GM11168 (cell line): ENCODE measurements at regions not wholly inside any gene's neighbourhood (a gene's known extent, or its start where the extent isn't known, plus 50 kb on each side); places are given as distances from the start of the nearest gene placed in this dataset.
"Not testable (repeated sequence)": the region's sequence is repeated elsewhere in the genome, so short reads cannot be mapped to it uniquely, and the experiment has no call there.

Experiments used
- in situ Hi-C: fragments of 300-500 bp; cut with MboI; formaldehyde crosslinking; loops from one replicate; pipeline ENCODE4 v1.12.0; 2022; ENCODE audit warnings: low sequenced_read_pairs; ENCODE audit not compliant: unreplicated experiment

DNA sequence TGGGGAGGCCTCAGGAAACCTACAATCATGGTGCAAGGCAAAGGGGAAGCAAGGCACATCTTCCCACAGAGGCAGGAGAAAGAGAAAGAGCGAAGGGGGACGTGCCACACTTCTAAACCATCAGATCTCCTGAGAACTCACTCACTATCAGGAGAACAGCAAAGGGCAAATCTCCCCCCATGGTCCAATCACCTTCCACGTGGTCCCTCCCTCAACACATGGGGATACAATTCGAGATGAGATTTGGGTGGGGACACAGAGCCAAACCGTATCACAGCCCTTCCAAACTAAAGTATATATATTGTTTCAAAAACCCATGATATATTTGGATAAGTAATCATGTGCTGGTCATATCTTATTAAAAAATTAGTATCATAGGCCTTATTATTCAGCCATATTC is 437.6 kb downstream of the KCNJ18 start:
- in situ Hi-C loops: not testable (repeated sequence)

- in situ Hi-C loops: no loop called here
Measured at GRCh38 chr17:22131740-22132139, 439.4 kb downstream of the KCNJ18 start.

DNA sequence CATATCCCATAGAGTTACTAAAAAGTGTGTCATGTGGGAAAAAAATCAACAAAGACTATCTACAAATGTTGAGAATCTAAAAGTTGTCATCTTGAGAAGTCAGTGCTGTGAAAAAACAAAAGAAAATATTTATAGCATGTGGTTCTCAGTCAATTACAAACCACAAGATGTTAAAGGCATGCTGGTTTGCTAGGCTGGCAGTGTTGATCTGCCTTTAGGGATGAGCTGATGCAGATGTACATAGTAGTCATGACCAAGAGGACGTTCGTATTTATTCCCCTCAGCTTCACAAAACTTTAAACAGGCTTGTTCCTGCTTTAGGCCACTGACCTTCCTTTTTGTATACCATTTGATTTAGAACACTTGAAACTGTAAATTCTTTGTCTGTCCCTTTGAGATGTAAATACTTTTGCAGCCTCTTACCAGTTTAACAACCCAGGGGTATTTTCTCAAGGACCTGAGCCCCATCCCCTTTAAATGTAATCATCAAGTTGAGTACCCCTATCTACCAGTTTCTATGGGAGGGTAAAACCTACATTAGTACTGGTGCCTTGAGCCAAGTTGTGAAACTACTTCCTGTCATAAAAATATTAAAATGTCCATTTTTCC is 446.6 kb downstream of the KCNJ18 start:
- in situ Hi-C loops: no loop called here

- in situ Hi-C loops: no loop called here
Measured at GRCh38 chr17:22142091-22142490, 449.8 kb downstream of the KCNJ18 start.

DNA sequence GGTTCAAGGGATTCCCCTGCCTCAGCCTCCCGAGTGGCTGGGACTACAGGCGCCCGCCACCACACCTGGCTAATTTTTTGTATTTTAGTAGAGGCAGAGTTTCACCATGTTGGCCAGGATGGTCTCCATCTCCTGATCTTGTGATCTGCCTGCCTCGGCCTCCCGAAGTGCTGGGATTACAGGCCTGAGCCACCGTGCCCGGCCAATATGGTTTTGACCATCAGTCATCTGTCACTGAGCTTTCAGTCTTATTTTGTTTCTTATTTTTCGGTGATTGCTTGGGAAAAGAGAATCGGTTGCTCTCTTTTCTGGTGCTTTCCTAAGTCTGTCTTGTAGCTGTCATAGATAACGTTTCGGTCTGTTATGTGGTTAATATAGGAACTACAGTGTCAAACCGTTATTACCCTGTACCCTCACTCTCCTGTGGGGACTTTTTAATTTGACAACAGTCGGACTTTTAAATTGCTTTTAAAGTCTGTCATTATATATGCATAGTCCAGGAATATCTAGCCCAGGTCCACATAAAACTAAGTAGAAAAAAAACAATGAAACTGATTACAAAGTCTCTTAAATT is 453.4 kb downstream of the KCNJ18 start:
- in situ Hi-C loops: no loop called here

GRCh38 chr17:22158364-22158763 is 466.0 kb downstream of the KCNJ18 start:
- in situ Hi-C loops: no loop called here

- in situ Hi-C loops: no loop called here
Measured at GRCh38 chr17:22161376-22161775, 469.1 kb downstream of the KCNJ18 start.

GRCh38 chr17:22171631-22172030 is 479.3 kb downstream of the KCNJ18 start:
- in situ Hi-C loops: no loop called here

DNA sequence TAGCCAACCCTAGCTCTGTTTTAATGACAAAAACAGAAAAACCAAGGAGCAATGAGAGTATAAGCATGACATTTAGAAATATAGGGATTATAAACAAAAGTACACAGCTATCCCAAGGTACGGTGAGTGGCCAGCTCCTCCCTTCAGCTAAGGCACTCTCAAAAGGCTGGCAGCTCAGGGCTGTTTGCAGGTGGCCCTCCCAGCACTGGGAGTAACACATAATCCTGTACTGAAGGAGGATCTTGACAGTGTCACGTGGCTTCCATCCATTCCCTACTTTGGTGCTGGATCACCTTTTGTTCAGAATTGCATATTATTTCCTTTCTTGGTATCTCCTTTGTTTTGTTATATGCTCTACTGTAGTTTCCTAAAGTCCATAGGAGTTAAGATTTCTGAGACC is 500.8 kb downstream of the KCNJ18 start:
- in situ Hi-C loops: no loop called here

DNA sequence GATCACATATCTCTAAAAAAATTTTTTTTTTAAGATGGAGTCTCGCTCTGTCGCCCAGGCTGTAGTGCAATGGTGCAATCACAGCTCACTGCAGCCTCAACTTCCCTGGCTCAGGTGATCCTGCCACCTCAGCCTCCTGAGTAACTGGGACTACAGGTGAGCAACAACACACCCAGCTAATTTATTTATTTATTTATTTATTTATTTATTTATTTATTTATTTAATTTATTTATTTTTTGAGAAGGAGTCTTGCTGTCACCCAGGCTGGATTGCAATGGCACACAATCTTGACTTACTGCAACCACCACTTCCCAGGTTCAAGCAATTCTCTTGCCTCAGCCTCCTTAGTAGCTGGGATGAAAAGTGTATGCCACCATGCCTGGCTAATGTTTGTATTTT is 507.9 kb downstream of the KCNJ18 start:
- in situ Hi-C loops: not testable (repeated sequence)

DNA sequence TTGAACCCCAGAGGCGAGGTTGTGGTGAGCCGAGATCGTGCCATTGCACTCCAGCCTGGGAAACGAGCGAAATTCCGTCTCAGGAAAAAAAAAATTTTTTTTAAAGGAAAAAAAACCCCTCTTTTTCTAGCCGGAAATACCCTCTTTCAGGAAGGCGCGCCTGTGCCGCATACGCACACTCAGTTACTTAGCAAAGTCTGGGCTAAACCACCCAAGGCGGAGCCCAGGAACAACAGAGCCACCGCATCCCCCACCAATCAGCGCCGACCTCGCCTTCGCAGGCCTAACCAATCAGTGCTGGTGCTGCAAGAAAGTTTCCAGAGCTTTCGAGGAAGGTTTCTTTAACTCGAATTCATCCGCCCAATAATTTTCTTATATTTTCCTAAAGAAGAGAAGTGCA is 510.4 kb downstream of the KCNJ18 start:
- in situ Hi-C loops: no loop called here

GRCh38 chr17:22203208-22203715 is 510.9 kb downstream of the KCNJ18 start:
- in situ Hi-C loops: no loop called here

DNA sequence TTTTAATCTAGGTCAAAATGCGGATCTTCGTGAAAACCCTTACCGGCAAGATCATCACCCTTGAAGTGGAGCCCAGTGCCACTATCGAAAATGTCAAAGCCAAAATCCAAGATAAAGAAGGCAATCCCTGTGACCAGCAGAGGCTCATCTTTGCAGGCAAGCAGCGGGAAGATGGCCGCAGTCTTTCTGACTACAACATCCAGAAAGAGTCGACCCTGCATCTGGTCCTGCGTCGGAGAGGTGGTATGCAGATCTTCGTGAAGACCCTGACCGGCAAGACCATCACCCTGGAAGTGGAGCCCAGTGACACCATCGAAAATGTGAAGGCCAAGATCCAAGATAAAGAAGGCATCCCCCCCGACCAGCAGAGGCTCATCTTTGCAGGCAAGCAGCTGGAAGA is 511.8 kb downstream of the KCNJ18 start:
- in situ Hi-C loops: not testable (repeated sequence)

- in situ Hi-C loops: not testable (repeated sequence)
Measured at GRCh38 chr17:22210212-22210611, 517.9 kb downstream of the KCNJ18 start.

GRCh38 chr17:22213169-22213568 is 520.8 kb downstream of the KCNJ18 start:
- in situ Hi-C loops: not testable (repeated sequence)

DNA sequence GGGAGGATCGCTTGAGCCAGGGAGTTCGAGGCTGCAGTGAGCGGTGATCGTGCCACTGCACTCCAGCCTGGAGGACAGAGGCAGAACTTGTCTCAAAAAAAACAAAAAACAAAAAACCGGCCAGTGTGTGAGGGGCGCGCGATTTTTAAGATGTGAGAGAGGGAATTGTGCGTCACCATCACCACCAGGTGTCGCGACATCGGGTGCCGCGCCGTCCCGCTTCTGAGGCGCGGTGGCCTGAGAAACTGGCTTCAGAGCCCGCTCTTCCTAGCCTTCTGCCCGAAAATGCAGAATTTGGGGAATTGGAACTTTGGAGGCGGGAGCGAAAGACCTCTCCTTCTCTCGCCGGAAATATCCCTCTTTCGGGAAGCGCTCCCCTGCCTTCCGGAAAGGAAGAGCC is 524.8 kb downstream of the KCNJ18 start:
- in situ Hi-C loops: no loop called here

GRCh38 chr17:22221344-22221743 is 529.0 kb downstream of the KCNJ18 start:
- in situ Hi-C loops: no loop called here

DNA sequence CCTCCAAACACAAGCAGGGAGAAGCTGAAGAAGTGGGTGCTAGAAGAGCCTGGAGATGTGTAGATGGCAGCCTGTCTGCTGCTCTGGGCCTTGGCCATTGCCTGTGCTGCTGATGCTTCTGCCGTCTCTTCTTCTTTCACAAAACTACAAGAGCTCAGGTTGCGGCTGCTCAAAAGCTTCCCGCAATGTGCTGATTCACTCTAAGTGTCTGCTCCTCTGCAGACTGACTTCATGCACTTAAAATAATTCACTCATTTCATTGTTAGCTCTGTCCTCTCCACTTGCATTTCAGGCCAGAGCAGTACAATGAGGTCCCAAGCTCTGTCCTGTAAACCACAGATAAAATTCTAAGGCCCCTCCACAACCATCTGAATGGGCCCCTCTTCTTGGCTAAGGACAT is 534.2 kb downstream of the KCNJ18 start:
- in situ Hi-C loops: not testable (repeated sequence)

DNA sequence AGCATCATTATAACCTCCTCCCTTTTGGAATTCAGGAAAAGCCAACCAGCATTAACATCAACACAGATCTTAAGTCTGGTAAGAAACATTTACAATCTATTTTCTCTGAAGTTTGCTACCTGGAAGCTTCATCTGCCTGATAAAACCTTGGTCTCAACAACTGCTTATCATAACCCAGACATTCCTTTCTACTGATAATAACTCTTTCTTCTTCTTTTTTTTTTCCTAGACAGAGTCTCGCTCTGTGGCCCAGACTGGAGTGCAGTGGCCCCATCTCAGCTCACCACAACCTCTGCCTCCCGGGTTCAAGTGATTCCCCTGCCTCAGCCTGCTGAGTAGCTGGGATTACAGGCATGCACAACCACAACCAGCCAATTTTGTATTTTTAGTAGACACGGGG is 534.6 kb downstream of the KCNJ18 start:
- in situ Hi-C loops: not testable (repeated sequence)

DNA sequence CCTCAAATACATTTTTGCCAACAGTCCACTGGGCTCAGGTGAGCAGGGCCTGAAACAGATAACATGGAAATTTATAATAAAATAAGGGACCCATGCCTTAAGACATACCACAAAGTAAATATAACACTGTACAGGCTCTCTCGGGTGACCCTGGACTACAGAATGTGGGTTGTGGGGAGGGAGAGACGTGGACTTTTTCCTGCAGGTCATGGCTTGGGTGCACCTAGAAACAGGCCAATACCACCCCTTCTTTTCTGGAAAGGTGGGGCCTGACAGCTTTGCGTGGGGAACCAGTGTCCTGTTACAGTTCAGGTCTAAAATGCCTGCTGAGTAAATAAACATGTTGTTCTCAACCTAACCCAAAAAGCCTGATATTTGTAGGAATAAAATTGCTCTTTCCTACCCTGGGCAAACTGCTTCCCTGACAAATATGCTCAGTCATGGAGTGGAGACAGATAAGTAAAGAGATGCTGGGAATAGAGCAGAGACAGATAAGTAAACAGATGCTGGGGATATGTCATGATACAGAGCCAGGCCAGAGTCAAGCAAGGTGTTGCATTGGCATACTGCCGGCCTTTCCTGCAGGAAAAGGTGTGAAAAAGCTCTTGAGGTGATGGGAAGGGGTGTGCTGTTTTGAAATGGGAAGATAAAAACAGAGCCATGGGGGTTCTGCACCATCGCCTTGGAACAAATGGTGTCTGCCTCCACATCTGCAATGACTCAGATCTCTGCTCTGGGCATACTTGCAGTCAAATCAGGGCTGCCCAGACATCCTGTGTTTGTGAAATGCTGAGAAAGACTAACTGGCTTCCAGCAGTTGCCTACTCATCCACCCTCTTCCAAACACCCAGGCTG is 535.6 kb downstream of the KCNJ18 start:
- in situ Hi-C loops: not testable (repeated sequence)

GRCh38 chr17:22229821-22230220 is 537.5 kb downstream of the KCNJ18 start:
- in situ Hi-C loops: not testable (repeated sequence)
